Naive thymus-derived CD4-positive, alpha-beta T cell (primary cell): ENCODE measurements at regions not wholly inside any gene's neighbourhood (a gene's known extent, or its start where the extent isn't known, plus 50 kb on each side); places are given as distances from the start of the nearest gene placed in this dataset.

Source experiments
- ATAC-seq: fragments of 150-1000 bp; cut with Tn5 transposase; 2 replicates; pipeline ENCODE4 v1.10.0; 2021; ENCODE audit warnings: mild to moderate bottlenecking, moderate library complexity
- CTCF ChIA-PET: fragments of 350-600 bp; sonication (Branson Sonifier 250); formaldehyde crosslinking; loops from one replicate; lab custom pipeline; 2021; ENCODE audit warnings: antibody characterized with exemption; lab: Charles Lee
- POLR2A ChIA-PET: fragments of 350-600 bp; sonication (Branson Sonifier 250); formaldehyde crosslinking; loops from one replicate; lab custom pipeline; 2021; ENCODE audit warnings: antibody characterized with exemption, inconsistent platforms; lab: Charles Lee
- DNase-seq, 9 donors: peaks; one replicate each; pipeline versions ENCODE4 v3.0.0 to v3.0.0-alpha.2; 2020 to 2022; ENCODE audit warnings: mixed read lengths in 1 of 9
- H3K27ac ChIP-seq: one replicate; pipeline ENCODE4 v1.7.0; 2013; ENCODE audit warnings: mild to moderate bottlenecking, low read depth, low read length, moderate library complexity
- H3K27me3 ChIP-seq, 2 donors: one replicate each; pipeline ENCODE4 v1.7.0; 2013; ENCODE audit warnings: low read length in 2 of 2, mild to moderate bottlenecking in 2 of 2, moderate library complexity in 2 of 2; ENCODE audit not compliant: control insufficient read depth in 2 of 2, insufficient read depth in 2 of 2
- H3K36me3 ChIP-seq, 3 experiments: 1 replicate in 2 of 3; 2 replicates in 1 of 3; pipeline ENCODE4 v1.7.0; 2013; ENCODE audit warnings: low read length in 3 of 3, mild to moderate bottlenecking in 3 of 3, moderate library complexity in 1 of 3; ENCODE audit not compliant: insufficient read depth in 3 of 3, control insufficient read depth in 2 of 3
- H3K4me1 ChIP-seq, 2 donors: one replicate each; pipeline ENCODE4 v1.7.0; 2013; ENCODE audit warnings: low read length in 2 of 2, mild to moderate bottlenecking in 2 of 2, moderate library complexity in 1 of 2; ENCODE audit not compliant: control insufficient read depth in 2 of 2, insufficient read depth in 2 of 2
- H3K4me3 ChIP-seq: 2 replicates; pipeline ENCODE4 v1.7.0; 2013; ENCODE audit warnings: mild to moderate bottlenecking, low read length
- H3K9me3 ChIP-seq, 3 experiments: 1 replicate in 2 of 3; 2 replicates in 1 of 3; pipeline ENCODE4 v1.7.0; 2013; ENCODE audit warnings: low read length in 3 of 3; ENCODE audit not compliant: control insufficient read depth in 2 of 3
- H3K27ac Mint-ChIP-seq, 9 donors: one replicate each; pipeline ENCODE4 v1.8.0; 2020 to 2022; ENCODE audit warnings: mixed read lengths in 9 of 9, mild to moderate bottlenecking in 8 of 9, moderate library complexity in 5 of 9, inconsistent platforms in 2 of 9
- H3K27me3 Mint-ChIP-seq, 5 donors: one replicate each; pipeline ENCODE4 v1.8.0; 2021 to 2022; ENCODE audit warnings: mixed read lengths in 5 of 5, mild to moderate bottlenecking in 1 of 5
- H3K36me3 Mint-ChIP-seq, 5 donors: one replicate each; pipeline ENCODE4 v1.8.0; 2020 to 2022; ENCODE audit warnings: mixed read lengths in 5 of 5, mild to moderate bottlenecking in 3 of 5, inconsistent platforms in 1 of 5
- H3K4me1 Mint-ChIP-seq, 7 donors: one replicate each; pipeline ENCODE4 v1.8.0; 2020 to 2022; ENCODE audit warnings: mixed read lengths in 7 of 7, mild to moderate bottlenecking in 3 of 7, inconsistent platforms in 1 of 7
- H3K4me3 Mint-ChIP-seq, 10 donors: one replicate each; pipeline ENCODE4 v1.8.0; 2020 to 2022; ENCODE audit warnings: mild to moderate bottlenecking in 10 of 10, mixed read lengths in 10 of 10, moderate library complexity in 6 of 10, inconsistent platforms in 2 of 10
- H3K9me3 Mint-ChIP-seq, 11 donors: one replicate each; pipeline ENCODE4 v1.8.0; 2020 to 2022; ENCODE audit warnings: mixed read lengths in 11 of 11, mild to moderate bottlenecking in 4 of 11, inconsistent platforms in 1 of 11, moderate library complexity in 1 of 11
- intact Hi-C, 2 donors: fragments of 100-400 bp; cut with micrococcal nuclease; formaldehyde crosslinking; loops; one replicate each; pipeline ENCODE4 v1.15.1; 2023

DNA sequence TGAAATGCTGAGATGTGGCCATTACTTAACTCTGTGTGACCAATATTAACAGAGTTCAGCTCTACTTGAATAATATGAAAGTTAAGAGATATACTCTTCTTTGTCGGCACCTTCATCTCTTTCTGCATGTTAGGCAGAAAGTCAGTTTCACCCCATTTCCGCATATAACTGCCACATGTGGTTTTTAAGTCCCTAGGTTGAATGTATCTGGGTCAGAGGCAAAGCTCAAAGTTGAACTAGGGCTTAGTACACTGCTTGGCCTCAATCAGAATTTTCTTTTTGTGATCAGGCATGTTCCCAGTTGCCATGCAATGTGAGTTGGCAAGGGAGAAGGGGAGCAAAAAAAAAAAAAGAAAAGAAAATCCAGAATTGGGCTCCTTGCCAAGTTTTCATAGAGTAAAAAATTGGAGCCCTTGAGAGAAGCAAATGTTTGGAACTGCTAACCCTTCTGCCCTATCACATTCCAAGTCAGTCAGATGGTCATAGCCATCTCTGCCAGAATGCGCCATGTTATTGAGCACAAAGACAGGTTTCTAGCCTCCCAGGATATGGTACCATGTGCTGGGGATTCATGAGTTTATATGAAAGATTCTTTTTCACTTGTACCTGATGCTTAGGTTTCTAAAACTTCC is 251.2 kb upstream of the RORB start:
- Histone ChIP-seq H3K4me1 (no peaks in the 10 kb centered on the region), H3K9me3 (no peaks in the 10 kb centered on the region), H3K36me3 (no peaks in the 10 kb centered on the region), H3K27me3 (no peaks in the 10 kb centered on the region), H3K27ac (no peak overlapping the region), H3K4me3 (no peak overlapping the region)
- Mint-ChIP-seq H3K4me1 (peaks cover 0 to 17% (median 0%) of the 10 kb centered on the region in 7 donors), H3K36me3 (peaks cover 0 to 24% (median 0%) of the 10 kb centered on the region in 5 donors), H3K9me3 (peaks cover 0 to 24% (median 10%) of the 10 kb centered on the region in 11 donors), H3K4me3 (peak overlapping the region in 1 of 10 donors; percentile 52), H3K27me3 (no peaks in the 10 kb centered on the region), H3K27ac (peak overlapping the region in 1 of 9 donors; percentile 85)
- peak in 2 of 9 donors; percentile 1 to 24 for DNase-seq
- intact Hi-C loops = loop anchor here in 1 of 2 donors (1.0 kb wide), 1 partner anchor 31 kb away; no protein-coding TSS in a partner anchor
- no peak for ATAC-seq
- POLR2A ChIA-PET = no interaction called here
- CTCF ChIA-PET = no interaction called here

GRCh38 chr9:74255489-74255984 is 241.6 kb upstream of the RORB start:
- Mint-ChIP-seq H3K27me3 (no peaks in the 10 kb centered on the region), H3K27ac (no peak overlapping the region), H3K36me3 (peaks cover 0 to 3% (median 0%) of the 10 kb centered on the region in 5 donors), H3K4me1 (no peaks in the 10 kb centered on the region), H3K9me3 (peaks cover 0 to 2% (median 0%) of the 10 kb centered on the region in 11 donors), H3K4me3 (no peak overlapping the region)
- no peak for ATAC-seq
- H3K4me3 ChIP-seq = no peak overlapping the region
- H3K9me3 ChIP-seq = no peaks in the 10 kb centered on the region
- ChIA-PET CTCF (no interaction called here), POLR2A (no interaction called here)
- DNase-seq = no peak
- H3K27me3 ChIP-seq = no peaks in the 10 kb centered on the region
- H3K4me1 ChIP-seq = no peaks in the 10 kb centered on the region
- H3K27ac ChIP-seq = no peak overlapping the region
- intact Hi-C loops = no loop called here
- no peaks in the 10 kb centered on the region for H3K36me3 ChIP-seq

- Mint-ChIP-seq H3K27ac (no peak overlapping the region), H3K9me3 (peaks cover 0 to 6% (median 0%) of the 10 kb centered on the region in 11 donors), H3K27me3 (peaks cover 0 to 3% (median 0%) of the 10 kb centered on the region in 5 donors), H3K4me3 (no peak overlapping the region), H3K36me3 (peaks cover 0 to 8% (median 0%) of the 10 kb centered on the region in 5 donors), H3K4me1 (peaks cover 0 to 19% (median 0%) of the 10 kb centered on the region in 7 donors)
- intact Hi-C loops = loop anchor here in 1 of 2 donors (2.0 to 10.0 kb wide), 2 partner anchors 47 to 1121 kb away; partner anchors contain the start of gene ANXA1
- Histone ChIP-seq H3K27me3 (no peaks in the 10 kb centered on the region), H3K27ac (no peak overlapping the region), H3K9me3 (no peaks in the 10 kb centered on the region), H3K36me3 (no peaks in the 10 kb centered on the region), H3K4me3 (no peak overlapping the region), H3K4me1 (no peaks in the 10 kb centered on the region)
- peak in 1 of 9 donors; percentile 10 for DNase-seq
- peak; percentile 26 for ATAC-seq
- ChIA-PET CTCF (no interaction called here), POLR2A (no interaction called here)
Measured at GRCh38 chr9:74275872-74276508, 221.1 kb upstream of the RORB start.

DNA sequence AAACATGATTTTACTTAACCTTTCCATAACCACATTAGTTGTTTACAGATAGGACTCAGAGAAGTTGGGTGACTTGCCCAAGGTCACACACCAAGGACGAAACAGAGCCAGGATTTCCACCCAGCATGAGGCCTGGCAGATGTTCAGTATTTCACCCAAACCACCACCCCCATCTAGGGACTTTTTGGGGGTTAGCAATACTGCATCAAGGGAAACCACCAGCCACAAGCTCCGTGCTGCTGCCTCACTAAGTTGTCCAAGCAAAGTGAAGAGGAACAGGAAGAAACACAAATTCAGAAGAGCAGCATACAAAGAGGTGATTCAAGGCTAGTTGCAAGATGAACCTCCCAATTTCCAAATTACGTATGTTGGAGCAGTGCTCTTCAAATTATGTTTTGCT is 219.6 kb upstream of the RORB start:
- H3K27ac ChIP-seq = no peak overlapping the region
- ATAC-seq = no peak
- peak overlapping the region in 2 of 10 donors; percentile 47 to 56 for H3K4me3 Mint-ChIP-seq
- no peaks in the 10 kb centered on the region for H3K9me3 ChIP-seq
- DNase-seq = peak in 2 of 9 donors; percentile 4 to 50
- H3K27ac Mint-ChIP-seq = peak overlapping the region in 1 of 9 donors; percentile 35
- no peaks in the 10 kb centered on the region for H3K36me3 ChIP-seq
- peaks cover 0 to under 1% (median 0%) of the 10 kb centered on the region in 5 donors for H3K27me3 Mint-ChIP-seq
- ChIA-PET POLR2A (no interaction called here), CTCF (no interaction called here)
- H3K36me3 Mint-ChIP-seq = peaks cover 0 to 8% (median 0%) of the 10 kb centered on the region in 5 donors
- H3K4me1 ChIP-seq = no peaks in the 10 kb centered on the region
- intact Hi-C loops = loop anchor here in 1 of 2 donors (1.0 to 10.0 kb wide), 3 partner anchors 31 to 1123 kb away; partner anchors contain the start of gene ANXA1
- peaks cover 0 to 21% (median 0%) of the 10 kb centered on the region in 7 donors for H3K4me1 Mint-ChIP-seq
- H3K27me3 ChIP-seq = no peaks in the 10 kb centered on the region
- H3K9me3 Mint-ChIP-seq = peaks cover 0 to 6% (median 0%) of the 10 kb centered on the region in 11 donors
- no peak overlapping the region for H3K4me3 ChIP-seq

- peaks cover 0 to 22% (median 0%) of the 10 kb centered on the region in 7 donors for H3K4me1 Mint-ChIP-seq
- peaks cover 0 to 6% (median 0%) of the 10 kb centered on the region in 5 donors for H3K36me3 Mint-ChIP-seq
- no peak overlapping the region for H3K27ac Mint-ChIP-seq
- H3K4me3 Mint-ChIP-seq = no peak overlapping the region
- ATAC-seq = no peak
- H3K4me1 ChIP-seq = no peaks in the 10 kb centered on the region
- intact Hi-C loops = no loop called here
- ChIA-PET POLR2A (no interaction called here), CTCF (no interaction called here)
- H3K27me3 Mint-ChIP-seq = peaks cover 0 to 9% (median 0%) of the 10 kb centered on the region in 5 donors
- H3K4me3 ChIP-seq = no peak overlapping the region
- H3K36me3 ChIP-seq = no peaks in the 10 kb centered on the region
- no peak overlapping the region for H3K27ac ChIP-seq
- H3K9me3 Mint-ChIP-seq = peaks cover 0 to 6% (median 0%) of the 10 kb centered on the region in 11 donors
- H3K27me3 ChIP-seq = no peaks in the 10 kb centered on the region
- no peaks in the 10 kb centered on the region for H3K9me3 ChIP-seq
- no peak for DNase-seq
Measured at GRCh38 chr9:74281674-74282073, 215.5 kb upstream of the RORB start.

GRCh38 chr9:74282526-74283253 is 214.4 kb upstream of the RORB start:
- no peak for ATAC-seq
- Histone ChIP-seq H3K9me3 (no peaks in the 10 kb centered on the region), H3K4me1 (no peaks in the 10 kb centered on the region), H3K27me3 (no peaks in the 10 kb centered on the region), H3K4me3 (no peak overlapping the region), H3K27ac (no peak overlapping the region), H3K36me3 (no peaks in the 10 kb centered on the region)
- ChIA-PET CTCF (no interaction called here), POLR2A (no interaction called here)
- Mint-ChIP-seq H3K4me3 (peak overlapping the region in 1 of 10 donors; percentile 28), H3K36me3 (peaks cover 0 to 6% (median 0%) of the 10 kb centered on the region in 5 donors), H3K27ac (peak overlapping the region in 1 of 9 donors; percentile 71), H3K4me1 (peaks cover 0 to 12% (median 0%) of the 10 kb centered on the region in 7 donors), H3K27me3 (peaks cover 0 to 13% (median 0%) of the 10 kb centered on the region in 5 donors), H3K9me3 (peaks cover 0 to 10% (median 2%) of the 10 kb centered on the region in 11 donors)
- DNase-seq = no peak
- intact Hi-C loops = no loop called here
